ENCODE measurements at regions not wholly inside any gene's neighbourhood (a gene's known extent, or its start where the extent isn't known, plus 50 kb on each side); places are given as distances from the start of the nearest gene placed in this dataset.

DNA sequence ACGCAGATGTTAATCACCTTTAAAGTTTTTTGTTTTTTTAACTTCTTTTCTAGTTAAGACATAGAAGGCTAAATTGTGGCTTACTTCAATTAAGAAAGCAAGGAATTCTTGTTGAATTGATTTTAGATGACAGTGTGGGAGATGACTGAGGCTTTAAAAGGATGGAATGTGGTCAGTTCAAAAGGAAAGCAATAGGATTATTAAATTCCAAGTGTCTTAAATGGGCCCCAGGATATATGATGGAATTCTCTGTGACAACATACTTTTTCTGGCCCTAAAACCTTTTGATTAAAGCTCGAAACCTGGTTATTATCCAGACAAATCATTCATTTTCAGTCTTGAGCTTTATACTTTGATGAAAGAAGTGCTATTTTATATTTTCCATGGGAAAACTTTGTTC, 179.0 kb upstream of the TMEFF2 start:
- DNase-seq = no peak

DNA sequence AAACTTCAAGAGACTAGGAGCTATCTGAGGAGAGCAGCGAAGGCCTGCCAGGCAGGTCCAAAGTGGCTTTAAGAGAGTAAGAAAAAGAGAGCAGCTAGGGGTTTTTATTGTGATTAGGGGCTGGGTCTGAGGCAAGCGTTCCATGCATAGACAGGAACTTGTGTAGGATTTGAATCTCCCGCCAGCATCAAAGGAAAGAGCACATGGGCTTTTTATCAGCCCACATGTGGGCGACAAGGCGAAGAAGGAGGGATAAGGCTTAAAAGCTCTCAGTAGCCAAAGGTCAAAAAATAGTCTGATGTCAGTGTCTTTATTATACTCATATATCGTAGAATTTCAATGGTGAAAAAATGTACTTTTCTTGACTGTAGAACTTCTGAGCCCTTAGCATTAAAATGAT, 178.5 kb upstream of the TMEFF2 start:
- DNase-seq = no peak

DNA sequence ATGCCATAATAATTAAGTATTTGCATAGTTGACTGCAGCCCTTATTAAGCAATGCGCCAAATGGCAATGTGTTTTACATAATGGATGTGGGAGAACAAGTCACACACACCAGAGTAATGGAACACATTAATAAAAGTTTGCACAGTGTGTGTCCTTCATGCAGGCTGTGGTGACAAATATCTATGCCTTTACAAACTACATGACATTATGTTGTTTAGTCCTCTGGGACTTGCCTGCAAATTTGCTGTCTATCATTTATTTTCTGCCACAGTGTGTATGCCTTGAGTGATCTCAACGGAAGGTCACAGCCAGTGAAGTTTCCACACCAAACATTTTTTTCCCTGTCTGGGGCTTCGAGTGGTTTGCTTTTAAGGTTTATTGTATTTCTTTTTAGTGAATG, 175.2 kb upstream of the TMEFF2 start:
- DNase-seq = no peak

DNA sequence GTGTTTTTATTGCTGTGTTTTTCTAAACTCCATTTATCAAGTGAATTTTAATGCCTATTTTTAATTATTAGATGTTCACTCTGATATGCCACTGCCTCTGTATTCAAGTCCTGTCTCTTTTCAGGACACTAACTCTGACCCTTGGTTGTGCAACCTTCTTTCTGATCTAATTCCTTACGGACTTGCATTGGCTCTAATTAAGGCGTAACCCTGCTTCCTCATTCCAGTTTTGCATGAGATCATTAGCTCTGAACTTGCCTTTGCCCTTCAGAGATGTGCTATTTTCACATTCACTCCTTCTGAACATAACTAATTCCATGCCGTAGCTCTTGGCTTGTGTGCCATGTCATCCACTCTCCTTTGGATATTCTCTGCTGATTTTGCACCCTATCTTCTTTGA, 162.5 kb upstream of the TMEFF2 start:
- no peak for DNase-seq

DNA sequence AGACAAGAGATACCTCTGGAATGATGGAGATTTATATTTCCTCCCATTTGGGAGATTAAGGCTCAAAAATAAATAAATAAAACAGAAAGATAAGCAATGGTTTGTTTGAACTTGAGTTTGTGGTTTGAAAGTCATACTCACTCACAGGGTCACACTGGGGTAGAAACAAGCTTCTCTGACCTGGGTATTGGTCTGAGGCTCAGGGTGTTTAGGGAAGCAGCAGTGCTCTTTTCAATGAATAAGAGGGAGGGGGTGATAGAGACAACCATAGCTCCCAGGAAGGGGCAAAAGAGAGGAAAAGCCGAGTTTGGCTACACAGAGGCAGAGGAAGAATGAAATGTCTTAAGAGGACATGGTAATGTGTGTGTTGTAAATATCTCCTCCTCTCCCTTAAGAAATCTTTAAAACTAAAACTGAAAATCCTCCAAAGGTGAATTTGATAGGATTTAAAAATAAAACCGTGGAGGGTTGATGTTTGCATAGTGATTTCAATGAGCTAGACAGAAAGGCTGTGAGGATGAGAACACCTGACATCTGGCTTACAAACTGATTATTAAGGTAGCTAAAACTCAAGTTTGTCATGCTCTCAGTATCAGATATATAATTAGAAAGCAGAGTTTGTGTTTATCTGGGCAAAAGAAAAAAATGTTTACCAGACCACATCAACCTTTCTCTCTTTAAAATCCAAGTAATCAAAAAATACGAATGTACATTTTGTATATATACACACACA, 159.9 kb upstream of the TMEFF2 start:
- DNase-seq = no peak

DNA sequence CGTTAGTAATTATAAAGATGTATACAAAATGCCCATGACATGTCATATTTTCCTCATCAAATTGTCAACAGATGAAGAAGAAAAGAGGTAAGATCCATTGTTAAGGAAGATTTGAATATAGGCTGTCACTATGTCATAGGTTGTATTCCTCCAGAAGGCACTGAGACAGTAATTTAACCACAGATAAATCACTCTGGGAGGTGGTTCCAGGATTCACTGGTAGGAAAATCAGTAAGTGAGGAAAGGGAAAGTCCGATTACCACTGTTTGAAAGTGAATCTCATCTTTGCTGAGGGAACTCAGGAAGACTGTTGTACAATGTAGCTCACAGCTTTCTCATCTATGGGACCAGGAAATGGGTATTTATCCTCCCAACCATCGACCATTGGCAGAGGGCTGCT, 152.8 kb upstream of the TMEFF2 start:
- DNase-seq = no peak

DNA sequence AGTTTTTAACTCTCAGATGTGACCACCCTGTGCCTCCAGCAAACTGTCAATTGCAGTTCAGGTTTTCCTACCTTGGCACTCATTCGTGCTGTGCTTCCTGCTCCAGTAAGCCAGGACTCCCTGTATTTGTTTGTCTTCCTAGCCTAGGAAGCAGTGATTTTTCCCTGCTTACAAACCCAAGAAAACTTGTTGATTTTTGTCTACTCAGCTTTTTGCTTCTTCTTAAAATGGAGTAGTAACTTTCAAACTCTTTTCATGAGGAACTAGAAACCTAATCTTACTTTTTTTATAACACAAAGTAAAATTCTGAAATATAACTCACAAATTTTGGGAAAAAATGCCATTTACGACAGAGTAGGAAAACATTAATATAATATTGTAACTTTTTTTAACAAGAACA, 150.6 kb upstream of the TMEFF2 start:
- DNase-seq = no peak

DNA sequence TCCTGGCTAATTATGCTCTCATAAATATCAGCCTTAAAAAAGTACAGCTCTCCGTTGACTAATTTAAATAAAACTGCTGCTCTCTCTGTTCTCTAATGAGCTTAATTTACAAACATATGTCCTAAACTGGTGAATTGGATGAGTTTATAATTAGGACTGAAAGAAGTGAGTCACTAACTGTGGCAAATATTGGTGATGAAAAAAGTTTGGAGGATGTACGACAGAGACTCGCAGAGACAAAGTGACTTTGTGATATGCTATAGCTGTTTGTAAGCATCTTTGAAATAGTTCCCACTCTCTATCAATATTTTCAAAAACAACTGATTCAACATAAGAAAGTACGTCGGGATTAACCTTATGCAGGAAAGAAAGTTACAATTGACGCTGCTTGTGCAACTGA, 138.9 kb upstream of the TMEFF2 start:
- DNase-seq = no peak

DNA sequence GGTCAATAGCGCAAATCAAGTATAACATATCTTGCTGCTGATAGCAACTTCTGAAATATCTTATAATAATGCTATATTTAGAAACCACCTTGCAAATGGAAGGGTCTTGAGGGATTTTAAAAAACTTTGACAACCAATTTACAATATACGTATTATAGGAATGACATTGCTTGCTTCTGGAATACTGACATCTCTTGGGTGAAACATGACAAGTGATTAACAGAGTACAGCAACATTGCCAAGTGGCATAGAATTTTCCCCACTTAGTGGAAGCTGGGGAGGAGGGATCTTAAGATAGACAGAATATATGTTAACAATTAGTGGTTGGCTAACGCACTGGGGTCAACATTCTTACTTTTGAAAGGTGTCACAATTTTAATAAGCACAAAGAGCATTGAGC, 133.6 kb upstream of the TMEFF2 start:
- no peak for DNase-seq

DNA sequence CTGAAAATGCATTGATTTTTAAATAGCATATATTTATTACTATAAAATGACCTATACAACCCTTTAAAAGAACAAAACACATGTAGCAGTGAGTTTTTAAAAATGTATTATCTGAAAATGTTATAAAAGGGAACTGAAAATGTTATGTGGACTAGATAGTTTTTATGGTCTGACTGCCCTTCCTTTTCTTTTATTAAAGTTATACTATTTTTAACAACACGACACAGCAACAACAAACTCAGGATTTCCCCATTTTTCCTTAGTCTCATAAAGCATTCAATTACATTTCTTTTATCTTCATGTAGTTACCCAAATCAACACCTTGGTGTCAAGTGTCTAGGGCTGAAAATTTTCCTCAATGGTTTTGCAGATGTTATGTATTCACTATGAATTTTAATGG, 132.8 kb upstream of the TMEFF2 start:
- DNase-seq = no peak

DNA sequence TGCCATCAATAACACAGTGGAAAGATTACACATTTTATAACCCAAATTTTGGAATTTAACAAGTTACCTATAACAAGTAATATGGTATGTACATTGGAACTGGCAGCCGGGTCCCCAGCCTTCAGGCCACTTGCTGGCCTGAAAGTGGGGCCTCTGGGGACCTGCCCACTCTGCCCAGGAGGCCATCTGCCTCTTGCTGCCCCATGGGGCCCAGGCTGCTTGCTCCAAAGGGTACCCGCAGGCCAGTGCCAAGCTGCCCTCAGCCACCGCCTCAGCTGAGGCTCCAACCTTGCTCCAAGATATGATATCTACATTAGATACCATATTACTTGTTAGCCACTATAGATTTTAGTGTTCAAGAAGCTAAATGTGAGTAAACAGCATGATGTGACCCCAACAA, 120.8 kb upstream of the TMEFF2 start:
- DNase-seq = no peak

DNA sequence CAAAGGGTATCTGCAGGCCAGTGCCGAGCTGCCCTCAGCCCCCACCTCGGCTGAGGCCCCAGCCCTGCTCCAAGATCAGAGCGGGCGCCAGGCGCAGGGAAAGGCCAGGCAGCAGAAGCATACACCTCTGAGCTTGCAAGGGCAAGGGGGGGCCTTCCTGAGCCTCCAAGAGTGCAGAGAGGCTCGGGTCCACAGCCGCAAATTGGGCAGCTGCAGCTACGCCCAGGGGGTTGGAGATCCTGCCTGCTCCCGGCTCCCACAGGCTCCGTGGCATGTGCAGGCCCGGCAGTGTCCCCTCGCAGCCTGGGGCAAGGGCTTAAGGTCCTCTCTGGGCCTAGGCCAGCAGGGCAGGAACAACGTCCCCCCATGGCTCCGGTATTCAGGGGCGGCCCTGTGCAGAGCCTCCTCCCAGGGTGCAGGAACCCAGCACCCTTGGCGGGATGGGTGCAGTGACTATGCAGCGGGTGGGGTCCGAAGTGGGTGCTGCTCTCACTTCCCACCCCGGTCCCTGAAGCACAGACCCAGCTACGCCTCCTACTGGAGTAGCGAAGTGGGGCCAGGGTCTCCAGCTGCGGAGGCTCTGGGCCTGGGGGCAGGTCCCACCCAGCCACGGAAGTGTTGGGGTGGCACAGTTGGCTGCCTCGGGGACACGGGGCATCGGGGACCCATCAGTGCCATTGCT, 120.2 kb upstream of the TMEFF2 start:
- DNase-seq = no peak

DNA sequence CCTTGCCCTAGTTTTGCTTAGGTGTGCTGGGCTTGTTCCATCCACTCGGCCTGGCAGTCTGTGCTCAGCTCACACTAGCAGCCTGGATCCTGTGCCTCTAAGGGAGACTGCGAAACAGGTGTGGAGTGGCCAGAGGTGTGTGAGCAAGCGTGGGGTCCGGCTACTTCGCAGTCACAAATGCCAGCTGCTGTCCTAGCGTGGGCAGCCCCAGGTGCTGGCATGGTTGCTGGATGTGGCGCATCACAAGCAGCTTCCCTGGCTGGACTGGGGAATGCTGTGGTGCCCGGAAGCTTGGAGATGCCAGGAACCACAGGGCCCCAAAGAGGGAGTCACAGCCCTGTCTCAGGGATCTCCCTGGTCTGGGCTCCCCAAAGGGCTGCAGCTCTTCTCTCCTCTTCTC, 119.0 kb upstream of the TMEFF2 start:
- DNase-seq = no peak

DNA sequence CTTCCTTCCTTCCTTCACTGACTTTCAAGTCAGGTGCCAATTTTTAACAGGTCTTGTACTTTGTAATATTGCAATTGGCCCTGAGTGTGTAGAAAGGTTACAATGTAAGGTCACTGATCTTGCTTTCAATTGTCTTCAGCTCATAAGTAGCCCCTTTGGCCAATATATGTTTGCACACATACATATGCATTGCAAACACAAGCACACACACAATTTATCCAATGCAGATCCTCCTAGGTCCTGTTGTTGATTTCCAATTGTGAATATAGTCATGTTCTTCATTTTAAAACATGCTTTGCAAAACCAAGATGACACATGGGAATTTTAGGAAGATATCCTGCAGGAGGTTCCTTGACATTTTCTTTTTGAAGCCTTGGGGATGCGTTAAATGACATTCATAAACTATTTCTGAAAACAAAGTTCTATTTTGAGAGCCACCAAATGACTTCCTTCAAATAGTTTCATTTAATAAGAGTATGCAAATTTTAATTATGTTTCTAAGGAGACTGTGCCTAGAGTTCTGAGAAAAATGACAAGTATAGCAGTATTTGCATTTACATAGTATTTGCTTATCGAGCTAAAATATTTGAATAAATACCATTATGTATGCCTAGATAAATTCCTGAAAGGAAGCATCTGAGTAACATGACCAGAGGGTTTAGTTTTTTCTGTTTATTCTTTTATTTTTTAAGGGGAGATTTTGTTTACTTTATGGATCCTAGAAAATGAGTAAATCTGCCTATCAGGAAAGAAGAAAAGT, 117.1 kb upstream of the TMEFF2 start:
- DNase-seq = no peak

DNA sequence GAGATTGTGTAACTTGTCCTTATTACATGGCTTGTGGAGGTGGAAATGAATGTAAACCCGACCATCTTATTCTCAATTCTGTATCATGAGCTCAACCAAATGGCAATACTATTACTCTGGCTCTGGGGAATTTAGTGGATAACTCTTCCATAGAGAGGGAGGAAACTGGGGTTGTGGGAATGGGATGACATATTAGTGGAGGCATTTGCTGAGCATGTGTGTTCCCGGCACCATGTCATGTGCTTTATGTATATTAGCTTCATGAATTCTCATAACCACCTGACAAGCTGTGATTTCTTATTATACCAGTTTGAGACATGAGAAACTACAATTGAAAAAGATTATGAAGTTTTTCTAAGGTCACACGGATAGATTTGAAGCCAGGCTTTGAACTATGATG, 112.8 kb upstream of the TMEFF2 start:
- no peak for DNase-seq

DNA sequence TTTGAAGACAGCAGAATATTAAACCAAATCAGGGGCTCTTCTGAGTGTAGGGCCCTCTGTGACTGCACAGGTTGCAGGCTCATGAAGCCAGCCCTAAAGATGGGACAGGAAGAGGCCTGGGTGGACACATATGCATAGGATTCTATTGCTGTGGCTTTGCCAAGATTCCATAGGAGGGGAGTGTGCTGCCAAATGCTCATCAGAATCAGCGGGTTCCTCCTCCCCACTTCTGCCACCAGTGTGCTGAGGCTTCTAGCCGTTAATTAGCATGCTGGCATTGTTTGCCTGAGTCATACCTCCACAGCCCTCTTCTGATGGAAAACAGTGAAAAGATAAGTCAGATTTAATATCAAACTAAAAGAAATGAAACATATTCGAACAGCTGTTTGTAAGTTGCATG, 103.9 kb upstream of the TMEFF2 start:
- DNase-seq = no peak

DNA sequence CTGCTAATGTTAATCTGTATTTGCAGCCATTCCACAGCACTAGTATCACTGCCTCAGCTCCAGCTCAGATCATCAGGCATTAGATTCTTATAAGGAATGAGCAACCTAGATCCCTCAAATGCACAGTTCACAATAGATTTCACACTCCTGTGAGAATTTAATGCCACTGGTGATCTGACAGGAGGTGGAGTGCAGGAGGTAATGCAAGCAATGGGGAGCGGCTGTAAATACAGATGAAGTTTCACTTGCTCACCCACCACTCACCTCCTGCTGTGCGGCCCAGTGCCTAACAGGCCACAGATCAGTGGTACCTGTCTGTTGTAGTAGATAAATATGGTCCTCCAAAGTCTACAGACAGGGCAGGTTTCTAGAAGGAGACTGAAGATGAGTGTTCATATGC, 97.7 kb upstream of the TMEFF2 start:
- DNase-seq = no peak

DNA sequence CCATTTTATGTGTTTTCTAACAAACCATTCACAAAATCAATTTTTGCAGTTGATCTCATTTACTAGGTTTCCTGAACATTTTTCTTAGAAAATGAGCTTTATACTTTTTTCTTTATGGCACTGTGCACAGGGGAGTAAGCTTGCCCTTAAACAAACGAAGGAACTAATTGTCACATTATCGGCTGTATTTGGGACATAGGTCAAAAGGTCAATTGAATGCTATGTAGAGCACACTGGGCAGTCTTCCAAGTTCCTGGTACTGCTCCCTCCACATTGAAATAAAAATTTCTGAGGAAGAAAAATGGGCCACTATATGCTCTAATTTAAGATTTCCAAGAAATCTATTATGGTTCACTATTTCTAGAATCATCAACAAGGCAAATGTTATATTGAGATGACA, 93.6 kb upstream of the TMEFF2 start:
- no peak for DNase-seq

DNA sequence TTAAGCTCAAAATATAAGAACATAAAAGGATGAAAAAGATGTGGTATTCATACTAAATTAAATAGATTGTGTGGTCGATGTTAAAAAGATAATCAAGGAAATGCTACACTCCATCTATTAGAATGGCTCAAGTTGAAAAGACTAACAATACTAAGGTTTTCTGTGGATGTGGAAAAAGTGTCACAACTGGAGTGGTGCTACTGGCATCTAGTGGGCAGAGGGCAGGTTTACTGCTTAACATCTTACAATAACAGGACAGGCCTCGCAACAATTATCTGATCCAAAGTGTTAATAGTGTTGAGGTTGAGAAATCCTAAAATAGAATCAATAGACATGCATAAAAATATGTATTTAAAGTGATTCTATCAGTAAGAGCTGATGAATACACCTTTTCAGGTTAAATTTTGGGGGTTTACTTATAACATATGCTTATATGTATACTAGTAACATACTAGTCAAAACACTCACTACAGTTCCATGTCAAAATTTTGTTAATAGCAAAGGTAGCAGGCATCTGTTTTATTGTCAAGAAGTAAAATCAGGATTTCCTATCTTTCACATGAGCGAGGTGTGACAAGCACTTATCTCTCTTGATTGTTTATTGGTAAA, 91.5 kb upstream of the TMEFF2 start:
- no peak for DNase-seq

DNA sequence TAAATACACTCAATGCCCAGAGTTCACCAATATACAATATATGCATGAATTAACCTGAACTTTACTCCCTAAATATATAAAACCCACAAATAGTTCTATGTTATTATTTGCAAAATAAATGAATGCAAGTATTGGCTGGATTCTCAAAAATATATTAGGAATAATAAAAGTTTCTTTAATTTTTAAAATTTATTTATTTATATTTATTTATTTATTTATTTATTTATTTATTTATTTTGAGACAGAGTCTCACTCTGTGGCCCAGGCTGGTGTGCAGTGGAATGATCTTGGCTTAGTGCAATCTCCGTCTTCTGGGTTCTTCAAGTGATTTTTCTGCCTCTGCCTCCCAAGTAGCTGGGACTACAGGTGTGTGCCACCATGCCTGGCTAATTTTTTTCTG, 88.7 kb upstream of the TMEFF2 start:
- DNase-seq = no peak

DNA sequence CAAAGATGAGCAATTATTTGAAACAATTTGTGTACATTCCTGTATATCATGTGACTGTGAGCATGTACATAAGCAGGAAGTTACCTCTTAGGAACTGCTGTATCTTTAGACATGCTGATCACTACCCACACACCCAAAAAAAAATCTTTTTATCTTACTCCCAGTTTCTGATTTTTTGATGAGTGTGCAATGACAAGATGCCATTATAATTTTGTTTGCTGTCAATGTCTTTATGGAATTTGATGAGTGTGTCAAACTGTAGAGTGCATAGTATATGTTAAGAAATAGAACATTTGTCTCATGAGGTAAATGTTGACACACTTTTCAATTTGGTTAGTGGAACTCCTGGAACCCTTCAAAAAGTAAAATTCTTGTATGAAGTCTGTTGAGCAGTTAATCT, 84.0 kb upstream of the TMEFF2 start:
- DNase-seq = no peak

DNA sequence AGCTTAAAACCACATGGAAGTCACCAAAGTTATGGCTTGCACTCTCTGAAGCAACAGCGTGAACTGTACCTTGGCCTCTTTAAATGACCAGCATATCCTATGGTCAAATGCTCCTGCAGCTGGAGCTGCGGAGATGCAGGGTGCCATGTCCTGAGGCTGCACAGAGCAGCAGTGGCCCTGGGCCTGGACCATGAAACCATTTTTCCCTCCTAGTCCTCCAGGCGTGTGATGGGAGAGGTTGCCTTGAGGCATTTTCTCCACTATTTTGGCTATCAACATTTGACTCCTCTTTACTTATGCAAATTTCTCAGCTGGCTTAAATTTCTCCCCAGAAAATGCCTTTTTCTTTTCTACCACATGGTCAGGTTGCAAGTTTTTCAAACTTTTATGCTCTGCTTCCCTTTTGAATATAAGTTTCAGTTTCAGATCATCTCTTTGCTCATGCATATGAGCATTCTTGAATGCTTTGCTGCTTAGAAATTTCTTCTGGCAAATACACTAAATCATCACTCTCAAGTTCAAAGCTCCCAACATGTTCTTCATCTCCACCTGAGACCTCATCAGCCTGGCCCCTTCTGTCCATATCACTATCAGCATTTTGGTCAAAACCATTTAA, 82.9 kb upstream of the TMEFF2 start:
- DNase-seq = no peak

DNA sequence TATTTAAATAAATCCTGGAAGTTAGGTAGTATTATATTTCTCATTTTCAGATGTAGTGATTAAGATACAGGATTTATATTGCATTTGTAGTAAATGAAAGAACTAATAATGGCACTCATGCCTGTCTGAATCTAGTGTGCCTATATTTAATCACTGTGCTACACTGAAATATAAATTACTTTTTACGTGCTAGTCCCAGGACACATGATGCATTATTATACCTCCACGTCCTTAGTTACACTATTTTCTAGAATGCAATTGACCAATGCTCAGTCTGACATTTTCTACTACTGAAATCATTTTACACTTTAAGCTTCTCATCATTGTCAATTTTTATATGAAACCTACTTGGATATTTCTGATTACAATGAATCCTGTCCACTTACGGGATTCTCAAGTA, 80.9 kb upstream of the TMEFF2 start:
- DNase-seq = no peak
